ENCODE measurements at regions not wholly inside any gene's neighbourhood (a gene's known extent, or its start where the extent isn't known, plus 50 kb on each side); places are given as distances from the start of the nearest gene placed in this dataset.

DNA sequence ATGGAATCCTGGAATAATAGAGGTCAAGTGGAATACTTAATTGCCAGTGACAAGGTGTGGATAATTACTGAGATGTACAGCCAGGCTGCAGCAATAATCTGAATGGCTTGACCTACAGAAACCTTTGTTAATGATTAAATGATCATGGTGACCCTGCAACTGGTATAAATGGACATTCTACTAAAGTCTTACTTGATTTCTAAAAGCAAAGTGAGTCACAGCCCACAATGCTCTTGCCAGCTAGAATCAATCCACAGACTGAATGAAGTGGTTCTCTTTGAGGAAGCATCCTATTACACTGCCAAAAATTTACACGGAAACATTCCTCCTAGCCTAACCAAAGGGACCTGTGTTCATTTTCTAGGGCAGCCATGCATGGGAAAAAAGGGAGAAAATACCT, 518.5 kb downstream of the SOX5 start:
- no peak overlapping the region for H3K18ac ChIP-seq (ENCODE audit: low read length)
- H2AFZ ChIP-seq (ENCODE audit: low read length), result no peak overlapping the region
- no peak overlapping the region for H4K91ac ChIP-seq (ENCODE audit: low read depth, low read length, poor library complexity)
- no peak overlapping the region for H3K14ac ChIP-seq (ENCODE audit: low read length)
- H2BK120ac ChIP-seq (ENCODE audit: low read depth, low read length), result no peak overlapping the region
- DNase-seq (ENCODE audit: low spot score), result no peak
- H2BK5ac ChIP-seq (ENCODE audit: low read length), result no peak overlapping the region
- no peak overlapping the region for H4K8ac ChIP-seq (ENCODE audit: low read depth, low read length)
- no peak overlapping the region for H2BK15ac ChIP-seq (ENCODE audit: low read length)
- no peak overlapping the region for H3K9ac ChIP-seq (ENCODE audit: low read depth, low read length, poor library complexity)
- no peak overlapping the region for H3K4me2 ChIP-seq (ENCODE audit: insufficient read depth, low read length, poor library complexity, severe bottlenecking)
- H2BK12ac ChIP-seq (ENCODE audit: low read length), result no peak overlapping the region
- no peak overlapping the region for H3K23ac ChIP-seq (ENCODE audit: low read depth, low read length, poor library complexity)
- no peaks in the 10 kb centered on the region for H3K9me3 ChIP-seq (replicated peaks in 1 of 2; ENCODE audit: control insufficient read depth in 2 of 2, insufficient read depth in 1 of 2, low read depth in 1 of 2, low read length in 2 of 2)
- no peaks in the 10 kb centered on the region for H3K36me3 ChIP-seq (replicated peaks in 1 of 2; ENCODE audit: control insufficient read depth in 2 of 2, insufficient read depth in 2 of 2, low read length in 2 of 2)
- WGBS, 2 donors (ENCODE audit: extremely low coverage in 2 of 2, insufficient read length in 2 of 2, insufficient replicate concordance in 1 of 2), result no CpG with 5 or more reads among the region's 1 CpG
- no peak overlapping the region for H2AK5ac ChIP-seq (ENCODE audit: low read depth, low read length)
- H3K4ac ChIP-seq (ENCODE audit: low read length), result no peak overlapping the region
- H3K27ac ChIP-seq (replicated peaks; ENCODE audit: low read length), result no peak overlapping the region
- no peaks in the 10 kb centered on the region for H3K79me1 ChIP-seq (ENCODE audit: low read depth, low read length)
- peaks cover 0 to 3% of the 10 kb centered on the region in 2 donors for H3K4me1 ChIP-seq (ENCODE audit: control insufficient read depth in 2 of 2, insufficient read depth in 1 of 2, low read depth in 1 of 2, low read length in 2 of 2)
- H3K4me3 ChIP-seq (ENCODE audit: low read length in 2 of 2), result no peak overlapping the region
- H3K27me3 ChIP-seq (ENCODE audit: control insufficient read depth in 3 of 3, insufficient read depth in 3 of 3, low read depth in 1 of 3, low read length in 3 of 3), result no peaks in the 10 kb centered on the region

- H3K36me3 ChIP-seq (replicated peaks in 1 of 2; ENCODE audit: control insufficient read depth in 2 of 2, insufficient read depth in 2 of 2, low read length in 2 of 2), result no peaks in the 10 kb centered on the region
- H2AFZ ChIP-seq (ENCODE audit: low read length), result no peak overlapping the region
- H2BK5ac ChIP-seq (ENCODE audit: low read length), result no peak overlapping the region
- H3K4ac ChIP-seq (ENCODE audit: low read length), result no peak overlapping the region
- no peaks in the 10 kb centered on the region for H3K27me3 ChIP-seq (ENCODE audit: control insufficient read depth in 3 of 3, insufficient read depth in 3 of 3, low read depth in 1 of 3, low read length in 3 of 3)
- no peak overlapping the region for H3K18ac ChIP-seq (ENCODE audit: low read length)
- H4K8ac ChIP-seq (ENCODE audit: low read depth, low read length), result no peak overlapping the region
- H3K14ac ChIP-seq (ENCODE audit: low read length), result no peak overlapping the region
- H2BK15ac ChIP-seq (ENCODE audit: low read length), result no peak overlapping the region
- H3K79me1 ChIP-seq (ENCODE audit: low read depth, low read length), result no peaks in the 10 kb centered on the region
- no peak overlapping the region for H3K4me2 ChIP-seq (ENCODE audit: insufficient read depth, low read length, poor library complexity, severe bottlenecking)
- no peak overlapping the region for H4K91ac ChIP-seq (ENCODE audit: low read depth, low read length, poor library complexity)
- no peaks in the 10 kb centered on the region for H3K9me3 ChIP-seq (replicated peaks in 1 of 2; ENCODE audit: control insufficient read depth in 2 of 2, insufficient read depth in 1 of 2, low read depth in 1 of 2, low read length in 2 of 2)
- H2AK5ac ChIP-seq (ENCODE audit: low read depth, low read length), result no peak overlapping the region
- H2BK120ac ChIP-seq (ENCODE audit: low read depth, low read length), result no peak overlapping the region
- H3K9ac ChIP-seq (ENCODE audit: low read depth, low read length, poor library complexity), result no peak overlapping the region
- H3K4me1 ChIP-seq (ENCODE audit: control insufficient read depth in 2 of 2, insufficient read depth in 1 of 2, low read depth in 1 of 2, low read length in 2 of 2), result peaks cover 0 to 3% of the 10 kb centered on the region in 2 donors
- H3K4me3 ChIP-seq (ENCODE audit: low read length in 2 of 2), result no peak overlapping the region
- no peak for DNase-seq (ENCODE audit: low spot score)
- no peak overlapping the region for H3K23ac ChIP-seq (ENCODE audit: low read depth, low read length, poor library complexity)
- H3K27ac ChIP-seq (replicated peaks; ENCODE audit: low read length), result no peak overlapping the region
- no peak overlapping the region for H2BK12ac ChIP-seq (ENCODE audit: low read length)
Measured at GRCh38 chr12:23433121-23433520, 516.3 kb downstream of the SOX5 start.

DNA sequence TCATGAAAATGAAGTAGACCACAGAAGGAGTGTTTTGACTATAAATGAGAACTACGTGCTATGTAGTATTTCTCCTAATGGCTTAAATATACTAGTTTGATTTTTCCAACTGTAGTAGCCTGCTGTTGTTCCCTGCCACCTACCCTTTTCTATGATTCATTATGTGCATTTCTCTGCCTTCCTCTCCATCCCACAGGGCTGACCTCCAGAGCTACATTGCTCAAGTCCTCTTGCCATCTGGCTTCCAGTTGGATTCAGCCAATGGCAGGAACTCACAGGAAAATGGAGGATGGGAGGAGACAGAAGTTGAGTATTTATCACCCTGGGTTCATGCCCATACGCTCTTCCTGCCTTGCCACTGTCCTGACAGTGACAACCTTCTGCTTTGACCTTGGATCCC, 515.3 kb downstream of the SOX5 start:
- Histone ChIP-seq H2BK15ac (ENCODE audit: low read length) (no peak overlapping the region), H2AK5ac (ENCODE audit: low read depth, low read length) (no peak overlapping the region), H3K79me1 (ENCODE audit: low read depth, low read length) (no peaks in the 10 kb centered on the region), H3K27ac (replicated peaks; ENCODE audit: low read length) (no peak overlapping the region), H4K91ac (ENCODE audit: low read depth, low read length, poor library complexity) (no peak overlapping the region), H2BK5ac (ENCODE audit: low read length) (no peak overlapping the region), H3K23ac (ENCODE audit: low read depth, low read length, poor library complexity) (no peak overlapping the region), H3K36me3 (replicated peaks in 1 of 2; ENCODE audit: control insufficient read depth in 2 of 2, insufficient read depth in 2 of 2, low read length in 2 of 2) (no peaks in the 10 kb centered on the region), H3K14ac (ENCODE audit: low read length) (no peak overlapping the region), H4K8ac (ENCODE audit: low read depth, low read length) (no peak overlapping the region), H3K27me3 (ENCODE audit: control insufficient read depth in 3 of 3, insufficient read depth in 3 of 3, low read depth in 1 of 3, low read length in 3 of 3) (no peaks in the 10 kb centered on the region), H3K18ac (ENCODE audit: low read length) (no peak overlapping the region), H2BK120ac (ENCODE audit: low read depth, low read length) (no peak overlapping the region), H2AFZ (ENCODE audit: low read length) (no peak overlapping the region), H3K4me1 (ENCODE audit: control insufficient read depth in 2 of 2, insufficient read depth in 1 of 2, low read depth in 1 of 2, low read length in 2 of 2) (no peaks in the 10 kb centered on the region), H3K4me3 (ENCODE audit: low read length in 2 of 2) (no peak overlapping the region), H3K4ac (ENCODE audit: low read length) (no peak overlapping the region), H2BK12ac (ENCODE audit: low read length) (no peak overlapping the region), H3K9me3 (replicated peaks in 1 of 2; ENCODE audit: control insufficient read depth in 2 of 2, insufficient read depth in 1 of 2, low read depth in 1 of 2, low read length in 2 of 2) (no peaks in the 10 kb centered on the region), H3K9ac (ENCODE audit: low read depth, low read length, poor library complexity) (no peak overlapping the region), H3K4me2 (ENCODE audit: insufficient read depth, low read length, poor library complexity, severe bottlenecking) (no peak overlapping the region)
- DNase-seq (ENCODE audit: low spot score), result no peak
- WGBS, 2 donors (ENCODE audit: extremely low coverage in 2 of 2, insufficient read length in 2 of 2, insufficient replicate concordance in 1 of 2), result no CpG with 5 or more reads among the region's 2 CpGs

GRCh38 chr12:23446746-23447145, 502.7 kb downstream of the SOX5 start:
- no peak overlapping the region for H3K4me3 ChIP-seq (ENCODE audit: low read length in 2 of 2)
- H2AK5ac ChIP-seq (ENCODE audit: low read depth, low read length), result no peak overlapping the region
- no peaks in the 10 kb centered on the region for H3K9me3 ChIP-seq (replicated peaks in 1 of 2; ENCODE audit: control insufficient read depth in 2 of 2, insufficient read depth in 1 of 2, low read depth in 1 of 2, low read length in 2 of 2)
- no CpG with 5 or more reads among the region's 3 CpGs for WGBS, 2 donors (ENCODE audit: extremely low coverage in 2 of 2, insufficient read length in 2 of 2, insufficient replicate concordance in 1 of 2)
- H3K79me1 ChIP-seq (ENCODE audit: low read depth, low read length), result no peaks in the 10 kb centered on the region
- no peak overlapping the region for H2BK15ac ChIP-seq (ENCODE audit: low read length)
- no peak overlapping the region for H3K27ac ChIP-seq (replicated peaks; ENCODE audit: low read length)
- H4K91ac ChIP-seq (ENCODE audit: low read depth, low read length, poor library complexity), result no peak overlapping the region
- H2AFZ ChIP-seq (ENCODE audit: low read length), result no peak overlapping the region
- no peak overlapping the region for H3K14ac ChIP-seq (ENCODE audit: low read length)
- no peak overlapping the region for H2BK120ac ChIP-seq (ENCODE audit: low read depth, low read length)
- no peaks in the 10 kb centered on the region for H3K4me1 ChIP-seq (ENCODE audit: control insufficient read depth in 2 of 2, insufficient read depth in 1 of 2, low read depth in 1 of 2, low read length in 2 of 2)
- DNase-seq (ENCODE audit: low spot score), result no peak
- H4K8ac ChIP-seq (ENCODE audit: low read depth, low read length), result no peak overlapping the region
- no peak overlapping the region for H3K4me2 ChIP-seq (ENCODE audit: insufficient read depth, low read length, poor library complexity, severe bottlenecking)
- H3K9ac ChIP-seq (ENCODE audit: low read depth, low read length, poor library complexity), result no peak overlapping the region
- H3K36me3 ChIP-seq (replicated peaks in 1 of 2; ENCODE audit: control insufficient read depth in 2 of 2, insufficient read depth in 2 of 2, low read length in 2 of 2), result no peaks in the 10 kb centered on the region
- H3K18ac ChIP-seq (ENCODE audit: low read length), result no peak overlapping the region
- H3K27me3 ChIP-seq (ENCODE audit: control insufficient read depth in 3 of 3, insufficient read depth in 3 of 3, low read depth in 1 of 3, low read length in 3 of 3), result no peaks in the 10 kb centered on the region
- H2BK12ac ChIP-seq (ENCODE audit: low read length), result no peak overlapping the region
- no peak overlapping the region for H3K23ac ChIP-seq (ENCODE audit: low read depth, low read length, poor library complexity)
- H3K4ac ChIP-seq (ENCODE audit: low read length), result no peak overlapping the region
- H2BK5ac ChIP-seq (ENCODE audit: low read length), result no peak overlapping the region
